IMR-90 (cell line): ENCODE measurements at regions not wholly inside any gene's neighbourhood (a gene's known extent, or its start where the extent isn't known, plus 50 kb on each side); places are given as distances from the start of the nearest gene placed in this dataset.

ENCODE experiments used
- BHLHE40 ChIP-seq: fragments of 150-350 bp; IDR thresholded peaks from 2 replicates; pipeline ENCODE4 v1.6.1; 2016; ENCODE audit warnings: mild to moderate bottlenecking, low read depth, low read length
- CEBPB ChIP-seq: IDR thresholded peaks from 2 replicates; pipeline ENCODE4 v1.6.1; 2012; ENCODE audit warnings: low read depth, low read length, improper control_type of control experiment
- CHD1 ChIP-seq: IDR thresholded peaks from 2 replicates; pipeline ENCODE4 v1.6.1; 2012; ENCODE audit warnings: low read depth, low read length, improper control_type of control experiment
- FOS ChIP-seq: fragments of 150-350 bp; IDR thresholded peaks from 2 replicates; pipeline ENCODE4 v1.6.1; 2016; ENCODE audit warnings: low read depth, low read length
- MAFK ChIP-seq: IDR thresholded peaks from 2 replicates; pipeline ENCODE4 v1.6.1; 2012; ENCODE audit warnings: low read depth, low read length, improper control_type of control experiment
- MXI1 ChIP-seq: IDR thresholded peaks from 2 replicates; pipeline ENCODE4 v1.6.1; 2012; ENCODE audit warnings: low read depth, mild to moderate bottlenecking, low read length, moderate library complexity, borderline replicate concordance
- POLR2A ChIP-seq: IDR thresholded peaks from 2 replicates; pipeline ENCODE4 v1.6.1; 2012; ENCODE audit warnings: mild to moderate bottlenecking, low read depth, low read length
- RAD21 ChIP-seq: IDR thresholded peaks from 2 replicates; pipeline ENCODE4 v1.6.1; 2012; ENCODE audit warnings: low read length, improper control_type of control experiment
- RCOR1 ChIP-seq: IDR thresholded peaks from 2 replicates; pipeline ENCODE4 v1.6.1; 2012; ENCODE audit warnings: mild to moderate bottlenecking, low read length, improper control_type of control experiment; ENCODE audit not compliant: insufficient replicate concordance
- RFX5 ChIP-seq: IDR thresholded peaks from 2 replicates; pipeline ENCODE4 v1.8.0; 2012; ENCODE audit warnings: low read depth, mild to moderate bottlenecking, low read length, moderate library complexity
- SMC3 ChIP-seq: fragments of 150-350 bp; IDR thresholded peaks from 2 replicates; pipeline ENCODE4 v1.6.1; 2016; ENCODE audit warnings: low read depth, mild to moderate bottlenecking, antibody characterized with exemption, low read length, moderate library complexity
- TF ChIP-seq, protein P1 (sequence below): conservative IDR thresholded peaks from 2 replicates; pipeline ENCODE4 v1.5.1; 2012; ENCODE audit warnings: mild to moderate bottlenecking, low read depth, low read length, improper control_type of control experiment
- TF ChIP-seq, protein P2 (sequence below): fragments of 150-350 bp; IDR thresholded peaks from 2 replicates; pipeline ENCODE4 v1.6.1; 2017; ENCODE audit warnings: mild to moderate bottlenecking, antibody characterized with exemption, low read length, low read depth
- TF ChIP-seq, protein P3 (sequence below): fragments of 150-350 bp; IDR thresholded peaks from 2 replicates; pipeline ENCODE4 v1.6.1; 2016; ENCODE audit warnings: low read depth, mild to moderate bottlenecking, low read length, moderate library complexity, borderline replicate concordance

DNA sequence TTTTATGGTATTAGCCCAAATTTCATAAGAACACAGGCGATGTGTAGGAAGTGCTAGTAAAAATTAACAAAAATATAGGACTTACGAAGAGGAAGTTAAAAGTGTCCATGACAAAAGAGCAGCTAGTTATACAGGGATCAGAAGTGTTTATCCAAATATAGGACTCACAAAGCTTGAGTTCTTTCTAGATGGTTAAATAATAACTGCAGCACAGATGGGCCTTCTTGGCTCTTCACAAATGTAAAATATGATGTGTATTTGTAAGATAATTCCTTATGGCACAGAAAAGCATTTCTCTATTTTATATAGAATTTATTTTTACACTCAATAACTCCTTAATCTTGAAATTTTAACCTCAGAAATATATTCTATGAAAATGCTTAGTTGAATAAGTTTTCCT lies 100.9 kb upstream of the SPHKAP start:
- TF ChIP-seq, protein P1, sequence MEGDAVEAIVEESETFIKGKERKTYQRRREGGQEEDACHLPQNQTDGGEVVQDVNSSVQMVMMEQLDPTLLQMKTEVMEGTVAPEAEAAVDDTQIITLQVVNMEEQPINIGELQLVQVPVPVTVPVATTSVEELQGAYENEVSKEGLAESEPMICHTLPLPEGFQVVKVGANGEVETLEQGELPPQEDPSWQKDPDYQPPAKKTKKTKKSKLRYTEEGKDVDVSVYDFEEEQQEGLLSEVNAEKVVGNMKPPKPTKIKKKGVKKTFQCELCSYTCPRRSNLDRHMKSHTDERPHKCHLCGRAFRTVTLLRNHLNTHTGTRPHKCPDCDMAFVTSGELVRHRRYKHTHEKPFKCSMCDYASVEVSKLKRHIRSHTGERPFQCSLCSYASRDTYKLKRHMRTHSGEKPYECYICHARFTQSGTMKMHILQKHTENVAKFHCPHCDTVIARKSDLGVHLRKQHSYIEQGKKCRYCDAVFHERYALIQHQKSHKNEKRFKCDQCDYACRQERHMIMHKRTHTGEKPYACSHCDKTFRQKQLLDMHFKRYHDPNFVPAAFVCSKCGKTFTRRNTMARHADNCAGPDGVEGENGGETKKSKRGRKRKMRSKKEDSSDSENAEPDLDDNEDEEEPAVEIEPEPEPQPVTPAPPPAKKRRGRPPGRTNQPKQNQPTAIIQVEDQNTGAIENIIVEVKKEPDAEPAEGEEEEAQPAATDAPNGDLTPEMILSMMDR, result no peak
- TF ChIP-seq RCOR1 (no peak), POLR2A (no peak), MAFK (no peak), BHLHE40 (no peak), RAD21 (no peak), RFX5 (no peak), CHD1 (no peak), FOS (no peak), SMC3 (no peak), CEBPB (no peak), MXI1 (no peak)
- TF ChIP-seq, protein P2, sequence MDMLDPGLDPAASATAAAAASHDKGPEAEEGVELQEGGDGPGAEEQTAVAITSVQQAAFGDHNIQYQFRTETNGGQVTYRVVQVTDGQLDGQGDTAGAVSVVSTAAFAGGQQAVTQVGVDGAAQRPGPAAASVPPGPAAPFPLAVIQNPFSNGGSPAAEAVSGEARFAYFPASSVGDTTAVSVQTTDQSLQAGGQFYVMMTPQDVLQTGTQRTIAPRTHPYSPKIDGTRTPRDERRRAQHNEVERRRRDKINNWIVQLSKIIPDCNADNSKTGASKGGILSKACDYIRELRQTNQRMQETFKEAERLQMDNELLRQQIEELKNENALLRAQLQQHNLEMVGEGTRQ, result no peak
- TF ChIP-seq, protein P3, sequence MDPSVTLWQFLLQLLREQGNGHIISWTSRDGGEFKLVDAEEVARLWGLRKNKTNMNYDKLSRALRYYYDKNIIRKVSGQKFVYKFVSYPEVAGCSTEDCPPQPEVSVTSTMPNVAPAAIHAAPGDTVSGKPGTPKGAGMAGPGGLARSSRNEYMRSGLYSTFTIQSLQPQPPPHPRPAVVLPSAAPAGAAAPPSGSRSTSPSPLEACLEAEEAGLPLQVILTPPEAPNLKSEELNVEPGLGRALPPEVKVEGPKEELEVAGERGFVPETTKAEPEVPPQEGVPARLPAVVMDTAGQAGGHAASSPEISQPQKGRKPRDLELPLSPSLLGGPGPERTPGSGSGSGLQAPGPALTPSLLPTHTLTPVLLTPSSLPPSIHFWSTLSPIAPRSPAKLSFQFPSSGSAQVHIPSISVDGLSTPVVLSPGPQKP, result no peak
